NCI-H1105 treated with DMSO at 0.1 percent for 48 hours (cell line): ENCODE measurements at regions not wholly inside any gene's neighbourhood (a gene's known extent, or its start where the extent isn't known, plus 50 kb on each side); places are given as distances from the start of the nearest gene placed in this dataset.

Experiments
- DNase-seq: peaks from one replicate; lab custom pipeline; 2025; lab: John Stamatoyannopoulos, UW

DNA sequence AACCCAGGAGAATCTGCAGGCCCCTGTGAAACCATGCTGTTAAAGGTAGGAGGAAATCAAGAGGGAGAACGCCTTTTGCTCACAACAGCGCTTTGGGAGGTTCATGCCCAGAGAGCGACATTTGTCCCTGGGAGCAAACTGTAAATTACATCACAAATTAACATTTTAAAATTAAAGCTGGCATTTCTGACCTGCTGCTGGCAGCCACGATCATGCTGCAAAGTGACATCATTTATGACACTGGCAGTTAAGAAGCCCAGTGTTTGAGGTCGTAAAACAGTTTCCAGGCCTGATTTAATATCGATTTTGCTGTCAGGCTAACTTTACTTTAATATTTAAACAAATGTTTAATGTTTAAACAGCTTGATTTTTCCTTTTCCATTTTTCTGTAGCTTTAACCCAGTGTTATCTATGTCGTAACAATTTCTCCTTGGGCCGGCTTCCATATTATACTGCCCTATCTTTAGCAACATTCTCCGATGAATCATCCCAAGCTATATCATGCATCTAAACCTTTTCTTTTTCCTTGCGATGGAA is 86.5 kb upstream of the NPVF start:
- no peak for DNase-seq

DNA sequence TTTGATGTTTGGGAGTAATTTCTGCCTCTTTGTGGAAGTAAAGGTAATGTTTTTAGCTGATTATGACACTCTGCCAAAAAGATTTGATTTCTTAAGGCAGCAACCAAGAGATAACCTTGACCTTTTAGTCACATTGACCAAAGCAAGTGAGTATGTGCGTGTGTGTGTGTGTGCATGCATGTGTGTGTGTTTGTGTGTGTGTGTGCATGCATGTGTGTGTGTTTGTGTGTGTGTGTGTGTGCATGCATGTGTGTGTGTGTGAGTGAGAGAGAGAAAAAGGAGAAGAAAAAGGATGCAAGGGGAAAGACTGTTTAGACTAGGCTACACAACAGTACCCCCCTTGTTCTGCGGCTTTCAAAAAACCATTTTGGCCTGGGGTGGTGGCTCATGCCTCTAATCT is 88.1 kb upstream of the NPVF start:
- DNase-seq, result no peak

DNA sequence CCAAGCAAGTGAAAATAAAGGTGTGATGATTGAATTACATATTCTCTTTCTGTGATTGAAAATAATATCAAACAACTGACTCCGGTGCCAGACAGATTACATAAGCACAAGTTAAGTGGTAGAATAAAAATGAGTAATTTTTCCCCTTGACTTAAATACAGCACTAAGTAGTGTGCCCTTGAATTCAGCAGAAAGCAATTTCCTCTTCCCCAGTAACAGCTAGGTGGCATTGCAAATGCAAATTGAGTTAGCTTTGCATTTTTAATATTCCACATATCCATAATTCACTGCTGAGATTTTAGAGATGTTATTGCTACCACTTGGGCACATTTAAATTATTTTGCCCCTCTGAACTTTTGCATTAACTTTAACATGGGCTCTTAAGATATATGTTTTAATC is 89.8 kb upstream of the NPVF start:
- DNase-seq, result no peak

DNA sequence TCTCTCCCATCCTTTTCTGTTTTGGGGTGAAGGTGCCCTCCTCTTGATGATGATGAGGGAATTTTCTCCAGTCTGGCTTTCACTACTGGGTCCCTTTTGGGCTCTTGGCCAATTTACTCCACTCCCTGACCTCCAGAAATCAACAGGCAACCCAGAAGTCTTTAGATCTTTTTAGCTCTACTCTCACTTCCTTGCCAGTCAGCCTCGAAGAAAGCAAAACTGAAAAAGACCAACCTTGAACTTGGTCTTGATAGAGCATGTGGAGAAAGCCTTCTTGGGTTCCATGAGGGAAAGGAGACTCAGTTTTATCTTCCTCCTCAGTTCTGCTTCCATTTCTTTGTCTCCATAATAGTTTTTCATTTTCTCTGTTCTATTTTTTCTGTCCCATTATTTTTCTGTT is 91.4 kb upstream of the NPVF start:
- no peak for DNase-seq

DNA sequence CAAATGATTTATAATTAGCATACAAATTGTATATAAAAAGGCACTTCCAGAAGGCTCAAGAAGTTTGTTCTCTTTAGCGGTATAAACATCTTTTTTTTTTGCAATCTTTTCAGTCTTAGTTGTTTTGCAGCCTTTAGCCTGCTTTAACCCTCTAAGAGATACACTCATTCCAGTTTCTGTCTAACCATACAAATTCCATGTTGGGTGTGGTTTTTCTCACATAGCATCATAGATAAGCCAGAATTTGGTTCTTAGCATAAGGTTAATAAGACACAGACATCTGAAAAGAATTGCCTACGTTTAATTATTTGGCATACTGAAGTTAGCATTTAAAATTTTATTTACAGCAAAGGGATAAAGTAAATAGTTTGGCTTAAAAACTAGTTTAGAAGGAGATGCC is 92.5 kb upstream of the NPVF start:
- no peak for DNase-seq

GRCh38 chr7:25321424-25321823 is 93.1 kb upstream of the NPVF start:
- no peak for DNase-seq

GRCh38 chr7:25322473-25322872 is 94.2 kb upstream of the NPVF start:
- no peak for DNase-seq

DNA sequence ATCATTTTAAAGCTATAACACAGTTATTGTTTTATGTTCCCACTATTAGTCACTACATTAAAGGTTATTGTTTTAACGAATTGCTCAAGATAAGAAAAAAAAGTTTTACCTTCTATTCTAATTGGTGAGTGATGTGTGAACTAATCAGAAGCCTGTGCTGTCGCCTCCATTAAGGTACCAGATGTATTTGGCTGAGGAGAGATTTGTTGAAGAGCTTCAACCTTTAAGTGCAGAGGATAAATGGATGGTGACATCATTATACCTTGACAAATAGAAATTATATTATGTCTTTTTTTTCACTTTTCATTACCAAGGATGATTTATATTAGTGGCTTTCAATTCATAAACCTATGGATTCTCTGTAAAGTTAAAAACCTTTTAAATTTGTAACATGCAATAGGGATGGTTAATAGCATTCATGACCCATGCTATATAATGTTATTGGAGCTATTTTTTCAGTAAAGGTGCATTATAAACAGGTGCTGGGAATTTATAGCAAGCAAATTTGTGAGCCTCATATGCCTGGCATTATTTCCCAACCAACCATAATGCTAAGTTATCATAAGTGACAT is 97.0 kb upstream of the NPVF start:
- no peak for DNase-seq

DNA sequence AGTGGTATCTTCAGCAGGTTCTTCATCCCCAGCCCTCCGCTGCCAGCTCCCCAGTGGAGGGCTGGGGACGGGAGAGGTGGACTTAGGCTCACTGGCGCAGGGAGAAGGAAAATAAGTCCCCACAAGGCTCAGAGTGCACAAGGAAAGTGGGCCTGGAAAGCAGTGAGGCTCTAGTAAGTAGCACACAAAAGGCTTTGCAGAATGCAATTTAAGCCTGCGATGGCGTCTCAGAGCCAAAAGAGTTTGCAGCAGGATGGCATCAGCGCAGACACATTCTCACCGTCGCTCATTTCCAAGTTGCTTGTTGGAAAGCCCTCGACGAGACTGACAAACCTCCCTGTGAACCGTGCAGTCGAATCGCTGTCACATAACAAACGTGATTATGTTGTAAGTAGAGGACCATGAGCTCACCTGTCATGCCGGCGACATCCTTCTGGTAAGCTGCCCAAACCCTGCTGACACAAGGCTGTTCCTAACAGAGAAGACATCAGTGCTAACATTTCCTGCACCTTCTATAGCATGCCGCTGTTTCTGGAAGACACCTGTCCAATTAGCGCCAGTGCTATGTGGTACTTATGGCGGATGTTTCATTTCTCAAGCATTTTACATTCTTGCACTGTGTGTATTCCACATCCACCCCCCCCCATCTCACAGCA is 98.3 kb upstream of the NPVF start:
- DNase-seq, result no peak

- no peak for DNase-seq
Observed at GRCh38 chr7:25329815-25330214, 101.5 kb upstream of the NPVF start.

- no peak for DNase-seq
Observed at GRCh38 chr7:25333296-25333928, 105.1 kb upstream of the NPVF start.

- no peak for DNase-seq
Observed at GRCh38 chr7:25347360-25348066, 119.2 kb upstream of the NPVF start.

DNA sequence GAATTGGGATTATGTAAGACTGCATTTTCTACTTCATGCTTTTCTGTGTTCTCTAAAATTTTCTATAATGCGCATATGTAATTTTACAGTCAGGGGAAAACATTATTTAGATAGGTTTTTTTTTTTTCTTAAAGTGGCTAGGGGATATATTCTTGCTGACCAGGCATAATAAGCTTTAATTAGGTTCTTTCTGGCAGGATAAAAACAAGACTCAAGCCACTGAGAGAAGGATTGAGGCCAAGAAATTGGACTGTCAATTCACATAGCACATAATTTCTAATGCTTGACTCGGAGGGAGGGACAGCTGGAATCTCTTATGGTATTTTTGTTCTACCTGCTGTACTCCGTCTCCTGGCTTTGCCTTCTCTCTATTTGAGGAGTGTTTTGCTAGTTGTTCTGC is 119.8 kb upstream of the NPVF start:
- DNase-seq, result peak; percentile 10

GRCh38 chr7:25349283-25350017 is 121.2 kb upstream of the NPVF start:
- no peak for DNase-seq

DNA sequence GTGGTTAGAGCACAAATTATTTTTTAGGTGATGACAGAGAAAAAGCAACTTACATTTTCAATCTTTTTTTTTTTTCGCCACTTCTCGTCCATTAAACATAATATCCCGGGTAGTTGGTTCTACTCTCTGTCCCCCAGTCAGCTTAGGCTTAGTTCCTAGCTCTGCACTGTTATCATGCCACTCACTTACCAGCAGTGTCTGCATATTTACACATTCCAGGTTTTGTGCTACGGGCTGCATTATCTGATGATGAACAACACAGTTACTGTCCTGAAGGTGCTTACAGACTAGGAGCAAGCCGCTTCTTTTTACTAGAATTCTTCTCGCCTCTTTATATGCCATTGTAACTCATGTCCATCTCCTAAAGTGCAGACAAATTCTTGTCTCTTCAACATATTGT is 121.8 kb upstream of the NPVF start:
- DNase-seq, result no peak

DNA sequence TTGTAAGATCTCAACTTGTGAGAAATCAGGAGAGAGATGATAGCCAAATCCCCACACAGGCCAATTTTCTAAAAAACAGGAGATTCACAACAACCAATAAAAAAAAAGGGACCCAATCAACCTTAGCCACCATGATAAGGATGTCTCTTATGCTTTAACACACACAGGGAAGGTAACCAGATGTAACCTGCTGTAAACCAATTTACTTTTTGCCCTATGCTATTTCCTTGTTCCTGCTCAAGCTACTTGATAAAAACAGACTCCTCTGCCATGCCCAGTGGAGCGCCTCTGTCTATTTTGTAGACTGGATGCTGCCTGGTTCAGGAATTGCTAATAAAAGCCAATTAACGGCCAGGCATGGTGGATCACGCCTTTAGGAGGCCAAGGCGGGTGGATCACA is 123.5 kb upstream of the NPVF start:
- DNase-seq, result no peak

DNA sequence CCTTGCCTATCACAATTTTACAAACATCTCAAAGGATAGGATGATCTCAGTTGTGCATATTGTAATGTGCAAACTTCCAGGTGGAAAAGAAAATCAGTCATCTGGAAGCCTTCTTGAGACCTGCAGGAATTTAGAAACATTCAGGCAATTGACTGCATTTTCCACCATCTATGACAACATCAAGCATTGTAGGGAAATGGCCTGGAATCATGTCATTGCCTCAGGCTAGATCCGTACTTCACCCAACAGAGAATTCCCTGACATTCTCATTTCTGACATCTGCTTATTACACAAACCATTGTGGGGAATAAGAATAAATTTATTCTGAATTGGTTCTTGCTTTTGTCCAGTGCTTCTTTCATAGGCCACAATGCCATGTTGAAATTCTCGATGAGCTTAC is 124.9 kb upstream of the NPVF start:
- no peak for DNase-seq

GRCh38 chr7:25353732-25354131 is 125.4 kb upstream of the NPVF start:
- no peak for DNase-seq

- DNase-seq, result no peak
Observed at GRCh38 chr7:25356534-25357151, 128.4 kb upstream of the NPVF start.

DNA sequence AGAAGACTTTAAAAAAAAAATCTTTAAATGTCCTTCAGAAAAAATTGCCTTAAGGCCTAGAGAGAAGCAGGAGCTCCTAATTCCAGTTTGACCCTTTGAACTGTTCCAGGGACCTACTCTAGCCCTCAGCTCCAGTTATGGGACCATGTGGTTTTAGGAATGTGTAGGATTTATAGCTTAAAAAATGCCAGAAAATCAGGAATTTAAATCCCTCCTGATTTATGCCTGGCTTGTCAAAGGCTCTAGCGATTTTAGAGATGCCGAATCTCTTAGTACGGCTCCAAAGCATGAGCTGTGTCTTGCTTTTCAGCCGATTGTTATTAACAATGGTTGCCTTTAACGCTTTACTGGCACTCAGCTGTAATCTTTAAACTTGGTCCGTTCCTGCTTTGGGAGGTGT is 130.6 kb upstream of the NPVF start:
- no peak for DNase-seq

- DNase-seq, result peak; percentile 97
Observed at GRCh38 chr7:25359471-25360059, 131.3 kb upstream of the NPVF start.
